ENCODE measurements at regions not wholly inside any gene's neighbourhood (a gene's known extent, or its start where the extent isn't known, plus 50 kb on each side); places are given as distances from the start of the nearest gene placed in this dataset.

- TF ChIP-seq POLR2A (IDR thresholded peaks at IDR 0.05) (no peak), CTCF (IDR thresholded peaks at IDR 0.05) (no peak)
These were observed 383.4 kb downstream of the SEC16B start for GRCh38 chr1:177586429-177586828.
